H54 (cell line): ENCODE measurements at regions not wholly inside any gene's neighbourhood (a gene's known extent, or its start where the extent isn't known, plus 50 kb on each side); places are given as distances from the start of the nearest gene placed in this dataset.

Source experiments
- DNase-seq: peaks from one replicate; pipeline ENCODE4 v3.0.0; 2011; ENCODE audit warnings: low spot score, mixed read lengths; ENCODE audit not compliant: insufficient read length
- FAIRE-seq: peaks from 3 replicates; lab custom pipeline; 2011; peaks lifted over from hg19 to GRCh38; lab: Jason Lieb, UNC
- POLR2A ChIP-seq: IDR thresholded peaks from 2 replicates; pipeline ENCODE4 v1.6.1; 2011; ENCODE audit warnings: low read depth, mild to moderate bottlenecking, low read length

- no peak for TF ChIP-seq POLR2A
- FAIRE-seq: no peak
- DNase-seq: no peak
These were observed 125.4 kb upstream of the CTNNA2 start for GRCh38 chr2:79387431-79387830.

- no peak for TF ChIP-seq POLR2A
- FAIRE-seq (no peak), DNase-seq (no peak)
These were observed 129.2 kb upstream of the CTNNA2 start for GRCh38 chr2:79383681-79384080.

GRCh38 chr2:79375817-79376216 lies 137.0 kb upstream of the CTNNA2 start:
- DNase-seq: no peak
- no peak for FAIRE-seq
- no peak for TF ChIP-seq POLR2A

GRCh38 chr2:79373358-79374130 lies 139.3 kb upstream of the CTNNA2 start:
- DNase-seq (no peak), FAIRE-seq (no peak)
- TF ChIP-seq POLR2A: no peak

- FAIRE-seq (no peak), DNase-seq (no peak)
- no peak for TF ChIP-seq POLR2A
These were observed 141.8 kb upstream of the CTNNA2 start for GRCh38 chr2:79370976-79371538.

GRCh38 chr2:79369127-79369526 lies 143.7 kb upstream of the CTNNA2 start:
- DNase-seq (no peak), FAIRE-seq (no peak)

GRCh38 chr2:79368116-79368630 lies 144.7 kb upstream of the CTNNA2 start:
- no peak for FAIRE-seq
- TF ChIP-seq POLR2A: no peak
- DNase-seq: no peak

More at GRCh38 chr2:79369127-79369526, 143.7 kb upstream of the CTNNA2 start:
- no peak for TF ChIP-seq POLR2A

- no peak for FAIRE-seq
- no peak for TF ChIP-seq POLR2A
- no peak for DNase-seq
These were observed 153.4 kb upstream of the CTNNA2 start for GRCh38 chr2:79359419-79359818.

GRCh38 chr2:79355569-79355968 lies 157.3 kb upstream of the CTNNA2 start:
- FAIRE-seq (no peak), DNase-seq (no peak)
- TF ChIP-seq POLR2A: no peak

- no peak for DNase-seq
- TF ChIP-seq POLR2A: no peak
- no peak for FAIRE-seq
These were observed 167.9 kb upstream of the REG3A start for GRCh38 chr2:79327460-79327859.

GRCh38 chr2:79320871-79321270 lies 161.3 kb upstream of the REG3A start:
- FAIRE-seq (no peak), DNase-seq (no peak)
- TF ChIP-seq POLR2A: no peak

- no peak for TF ChIP-seq POLR2A
- FAIRE-seq (no peak), DNase-seq (no peak)
These were observed 135.4 kb upstream of the REG3A start for GRCh38 chr2:79294994-79295393.

GRCh38 chr2:79292958-79293315 lies 133.4 kb upstream of the REG3A start:
- DNase-seq (no peak), FAIRE-seq (no peak)
- TF ChIP-seq POLR2A: no peak

- DNase-seq (no peak), FAIRE-seq (no peak)
- TF ChIP-seq POLR2A: no peak
These were observed 132.8 kb upstream of the REG3A start for GRCh38 chr2:79292239-79292957.
